ENCODE measurements at regions not wholly inside any gene's neighbourhood (a gene's known extent, or its start where the extent isn't known, plus 50 kb on each side); places are given as distances from the start of the nearest gene placed in this dataset.

DNA sequence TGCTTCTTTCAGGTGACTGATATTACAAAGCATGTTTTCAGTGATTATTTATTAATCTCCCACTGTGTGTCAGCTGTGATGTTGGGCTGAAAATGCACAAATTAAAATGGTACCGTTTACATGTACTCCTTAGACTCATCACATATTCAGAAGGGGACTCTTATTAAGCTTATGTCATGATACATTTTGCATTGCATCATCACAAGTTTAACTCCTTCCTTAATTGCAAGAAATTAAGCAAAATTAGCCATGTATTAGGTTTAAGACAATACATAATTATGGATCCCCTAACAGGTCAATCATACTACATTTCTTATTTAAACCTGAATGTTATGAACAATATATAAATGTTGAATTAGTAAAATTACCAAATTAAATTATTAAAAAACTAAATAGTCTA is 899.1 kb downstream of the TMEM182 start:
- TF ChIP-seq, protein P1, sequence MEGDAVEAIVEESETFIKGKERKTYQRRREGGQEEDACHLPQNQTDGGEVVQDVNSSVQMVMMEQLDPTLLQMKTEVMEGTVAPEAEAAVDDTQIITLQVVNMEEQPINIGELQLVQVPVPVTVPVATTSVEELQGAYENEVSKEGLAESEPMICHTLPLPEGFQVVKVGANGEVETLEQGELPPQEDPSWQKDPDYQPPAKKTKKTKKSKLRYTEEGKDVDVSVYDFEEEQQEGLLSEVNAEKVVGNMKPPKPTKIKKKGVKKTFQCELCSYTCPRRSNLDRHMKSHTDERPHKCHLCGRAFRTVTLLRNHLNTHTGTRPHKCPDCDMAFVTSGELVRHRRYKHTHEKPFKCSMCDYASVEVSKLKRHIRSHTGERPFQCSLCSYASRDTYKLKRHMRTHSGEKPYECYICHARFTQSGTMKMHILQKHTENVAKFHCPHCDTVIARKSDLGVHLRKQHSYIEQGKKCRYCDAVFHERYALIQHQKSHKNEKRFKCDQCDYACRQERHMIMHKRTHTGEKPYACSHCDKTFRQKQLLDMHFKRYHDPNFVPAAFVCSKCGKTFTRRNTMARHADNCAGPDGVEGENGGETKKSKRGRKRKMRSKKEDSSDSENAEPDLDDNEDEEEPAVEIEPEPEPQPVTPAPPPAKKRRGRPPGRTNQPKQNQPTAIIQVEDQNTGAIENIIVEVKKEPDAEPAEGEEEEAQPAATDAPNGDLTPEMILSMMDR (IDR thresholded peaks at IDR 0.05) = no peak
- no peak for TF ChIP-seq EP300 (IDR thresholded peaks at IDR 0.05; ENCODE audit: low read depth)
